GM12878 (cell line): ENCODE measurements at regions not wholly inside any gene's neighbourhood (a gene's known extent, or its start where the extent isn't known, plus 50 kb on each side); places are given as distances from the start of the nearest gene placed in this dataset.

ENCODE experiments used
- ATAC-seq: fragments of 200-7000 bp; cut with Tn5 transposase; 3 replicates; pipeline ENCODE4 v1.9.1; 2020; ENCODE audit warnings: mild to moderate bottlenecking, moderate library complexity
- BruUV-seq: library from RNA; stranded (reverse); fragments of 400-500 nt; replicated peaks from 2 replicates; lab custom pipeline; 2021; lab: Mats Ljungman, UMichigan
- CTCF ChIA-PET: fragments of 300-600 bp; sonication (Branson Sonifier 250); formaldehyde crosslinking; extraction: SDS; loops from one replicate; lab custom pipeline; 2021; ENCODE audit warnings: inconsistent platforms; lab: Yijun Ruan, JAX
- POLR2A ChIA-PET: fragments of 350-600 bp; formaldehyde crosslinking; extraction: SDS; loops from one replicate; lab custom pipeline; 2021; ENCODE audit warnings: inconsistent platforms; lab: Charles Lee
- RAD21 ChIA-PET: fragments of 300-600 bp; sonication (Branson Sonifier 250); formaldehyde crosslinking; loops from one replicate; lab custom pipeline; 2023; ENCODE audit warnings: antibody characterized with exemption; ENCODE audit not compliant: unreplicated experiment; lab: Charles Lee
- SMC1A ChIA-PET: fragments of 300-600 bp; sonication (Branson Sonifier 250); formaldehyde crosslinking; loops from one replicate; lab custom pipeline; 2023; ENCODE audit not compliant: unreplicated experiment, uncharacterized antibody; lab: Charles Lee
- DNase-seq: peaks from one replicate; pipeline ENCODE4 v3.0.0-alpha.2; 2011; ENCODE audit warnings: low read depth, low spot score
- FAIRE-seq: peaks from 3 replicates; lab custom pipeline; 2011; peaks lifted over from hg19 to GRCh38; lab: Jason Lieb, UNC
- H2AFZ ChIP-seq: 2 replicates; pipeline ENCODE4 v1.6.0; 2011; ENCODE audit warnings: low read depth, low read length, control low read depth; ENCODE audit not compliant: control insufficient read depth
- H3K27ac ChIP-seq: 2 replicates; pipeline ENCODE4 v1.5.1; 2011; ENCODE audit warnings: control low read depth; ENCODE audit not compliant: control insufficient read depth, insufficient read depth
- H3K27me3 ChIP-seq, 2 experiments: replicated peaks in 1 of 2; 2 replicates each; pipeline versions ENCODE4 v1.6.0 to v1.6.1; 2011; ENCODE audit warnings: low read length in 1 of 2; ENCODE audit not compliant: control insufficient read depth in 2 of 2, insufficient read depth in 2 of 2
- H3K36me3 ChIP-seq, 2 experiments: 2 replicates each; pipeline ENCODE4 v1.5.1; 2011; ENCODE audit warnings: low read length in 1 of 2; ENCODE audit not compliant: control insufficient read depth in 2 of 2, insufficient read depth in 2 of 2
- H3K4me1 ChIP-seq: 2 replicates; pipeline ENCODE4 v1.6.1; 2011; ENCODE audit warnings: mild to moderate bottlenecking, low read length, moderate library complexity, mixed read lengths; ENCODE audit not compliant: control insufficient read depth, insufficient read depth
- H3K4me2 ChIP-seq: 2 replicates; pipeline ENCODE4 v1.6.0; 2011; ENCODE audit warnings: control low read depth; ENCODE audit not compliant: control insufficient read depth, insufficient read depth
- H3K4me3 ChIP-seq: fragments of 200-600 bp; sonication (generic); 2 replicates; pipeline ENCODE4 v1.5.1; 2016
- H3K79me2 ChIP-seq: 2 replicates; pipeline ENCODE4 v1.6.0; 2011; ENCODE audit warnings: low read length; ENCODE audit not compliant: control insufficient read depth, insufficient read depth
- H3K9ac ChIP-seq: 2 replicates; pipeline ENCODE4 v1.8.0; 2011; ENCODE audit warnings: low read length, control low read depth, mixed read lengths; ENCODE audit not compliant: control insufficient read depth, insufficient read depth
- H3K9me3 ChIP-seq: replicated peaks from 3 replicates; pipeline ENCODE4 v1.5.1; 2011; ENCODE audit warnings: mild to moderate bottlenecking, low read length; ENCODE audit not compliant: control insufficient read depth, insufficient read depth
- H4K20me1 ChIP-seq: 2 replicates; pipeline ENCODE4 v1.6.0; 2011; ENCODE audit not compliant: control insufficient read depth, insufficient read depth
- ASH2L ChIP-seq: fragments of 300-600, 200-600 bp; sonication (generic); IDR thresholded peaks from 2 replicates; pipeline ENCODE4 v1.6.1; 2017; ENCODE audit warnings: low read depth, mild to moderate bottlenecking, borderline replicate concordance
- MEF2B ChIP-seq: fragments of 450-650 bp; IDR thresholded peaks from 2 replicates; pipeline ENCODE4 v1.6.1; 2018; ENCODE audit warnings: mild to moderate bottlenecking, moderate library complexity; ENCODE audit not compliant: partially characterized antibody, poor library complexity, severe bottlenecking
- NFYB ChIP-seq: IDR thresholded peaks from 2 replicates; pipeline ENCODE4 v1.6.1; 2011; ENCODE audit warnings: low read depth, mild to moderate bottlenecking, low read length, improper control_type of control experiment, moderate library complexity; ENCODE audit not compliant: insufficient read depth
- SIX5 ChIP-seq: IDR thresholded peaks from 2 replicates; pipeline ENCODE4 v1.6.1; 2011; ENCODE audit warnings: mild to moderate bottlenecking, low read depth, low read length, moderate library complexity; ENCODE audit not compliant: severe bottlenecking
- SMARCA5 ChIP-seq: fragments of 450-650 bp; IDR thresholded peaks from 2 replicates; pipeline ENCODE4 v1.6.1; 2017; ENCODE audit warnings: mild to moderate bottlenecking
- TAF1 ChIP-seq: IDR thresholded peaks from 2 replicates; pipeline ENCODE4 v1.6.1; 2011; ENCODE audit warnings: mild to moderate bottlenecking, low read depth, low read length, borderline replicate concordance
- YY1 ChIP-seq: IDR thresholded peaks from 2 replicates; pipeline ENCODE4 v1.6.1; 2011; ENCODE audit warnings: low read depth, mild to moderate bottlenecking, low read length
- ZBTB33 ChIP-seq: fragments of 450-650 bp; IDR thresholded peaks from 2 replicates; pipeline ENCODE4 v1.6.1; 2017; ENCODE audit warnings: mild to moderate bottlenecking
- ZZZ3 ChIP-seq: IDR thresholded peaks from 2 replicates; pipeline ENCODE4 v1.6.1; 2011; ENCODE audit warnings: low read depth; ENCODE audit not compliant: control insufficient read depth, insufficient read length
- WGBS: methylation state at CpG from one replicate; pipeline ENCODE4 v1.1.6; 2016; ENCODE audit warnings: low lambda C conversion rate; ENCODE audit not compliant: insufficient replicate concordance, insufficient coverage; ENCODE audit errors: missing lambda C conversion rate; 5-methylcytosine and 5-hydroxymethylcytosine counted together
- in situ Hi-C: fragments of 300-500 bp; cut with MboI; formaldehyde crosslinking; loops from 9 replicates; pipeline ENCODE4 v1.14.3; 2018; ENCODE audit warnings: mixed read lengths
- intact Hi-C: fragments of 100-400 bp; cut with micrococcal nuclease; formaldehyde crosslinking; loops from one replicate; pipeline ENCODE4 v1.14.2; 2022; ENCODE audit not compliant: unreplicated experiment

- Histone ChIP-seq H3K4me3 (no peak overlapping the region), H3K27ac (no peak overlapping the region)
- WGBS, result 24% methylated on average over 3 of the region's 3 CpGs
- intact Hi-C loops, result loop anchor here (1.0 kb wide), 1 partner anchor 341 kb away; no protein-coding TSS in a partner anchor
- FAIRE-seq (no peak), DNase-seq (no peak)
- TF ChIP-seq SIX5 (no peak), ASH2L (no peak), ZZZ3 (no peak), SMARCA5 (no peak), YY1 (no peak), NFYB (no peak), MEF2B (no peak), TAF1 (no peak), ZBTB33 (no peak)
- TF ChIP-seq, all 136 proteins: peak for 0
- no TSS peak for BruUV-seq
- Histone ChIP-seq H3K36me3 (no peaks in the 10 kb centered on the region), H3K4me2 (no peak overlapping the region), H3K9ac (no peak overlapping the region), H3K79me2 (no peaks in the 10 kb centered on the region), H4K20me1 (no peaks in the 10 kb centered on the region), H3K4me1 (no peaks in the 10 kb centered on the region), H2AFZ (no peak overlapping the region), H3K27me3 (no peaks in the 10 kb centered on the region), H3K9me3 (no peaks in the 10 kb centered on the region)
- ChIA-PET RAD21 (interaction anchor here (0.8 to 3.9 kb wide), 6 partner anchors 14 to 341 kb away, joined by 3 to 48 read pairs (median 3); no protein-coding TSS in a partner anchor), CTCF (interaction anchor here (0.7 to 4.6 kb wide), 14 partner anchors 9 to 341 kb away, joined by 3 to 63 read pairs (median 6); no protein-coding TSS in a partner anchor), SMC1A (interaction anchor here (0.6 to 4.0 kb wide), 12 partner anchors 14 to 341 kb away, joined by 3 to 49 read pairs (median 4); no protein-coding TSS in a partner anchor), POLR2A (interaction anchor here (1.0 kb wide), 1 partner anchor 329 kb away, joined by 3 read pairs; no protein-coding TSS in a partner anchor)
- ATAC-seq, result no peak
- in situ Hi-C loops, result no loop called here
Measured at GRCh38 chr13:39274739-39275325, 236.6 kb downstream of the NHLRC3 start.
